A673 (cell line): ENCODE measurements at regions not wholly inside any gene's neighbourhood (a gene's known extent, or its start where the extent isn't known, plus 50 kb on each side); places are given as distances from the start of the nearest gene placed in this dataset.

Experiments used
- BruUV-seq: library from RNA; stranded (reverse); fragments of 400-500 nt; replicated peaks from 2 replicates; lab custom pipeline; 2021; lab: Mats Ljungman, UMichigan
- CTCF ChIA-PET: fragments of 300-600 bp; sonication (Branson Sonifier 250); formaldehyde crosslinking; loops from one replicate; lab custom pipeline; 2022; ENCODE audit warnings: antibody characterized with exemption; lab: Charles Lee
- POLR2A ChIA-PET: fragments of 300-600 bp; sonication (Branson Sonifier 250); formaldehyde crosslinking; loops from one replicate; lab custom pipeline; 2022; ENCODE audit warnings: antibody characterized with exemption; ENCODE audit not compliant: low non-redundant PET; lab: Charles Lee
- DNase-seq: peaks from one replicate; pipeline ENCODE4 v3.0.0-alpha.2; 2015; ENCODE audit warnings: low spot score
- H3K27ac ChIP-seq: fragments of 200-600 bp; sonication (generic); 2 replicates; pipeline ENCODE4 v1.5.1; 2016; ENCODE audit warnings: mixed run types, low read depth, mild to moderate bottlenecking, mixed read lengths, antibody characterized with exemption, low read length; ENCODE audit not compliant: poor library complexity, severe bottlenecking
- H3K27me3 ChIP-seq: fragments of 200-600 bp; sonication (generic); replicated peaks from 2 replicates; pipeline ENCODE4 v1.6.1; 2017; ENCODE audit warnings: mixed run types, low read depth, mild to moderate bottlenecking, mixed read lengths, antibody characterized with exemption, low read length; ENCODE audit not compliant: insufficient read depth, poor library complexity
- H3K36me3 ChIP-seq: fragments of 200-600 bp; sonication (generic); 2 replicates; pipeline ENCODE4 v1.6.1; 2016; ENCODE audit warnings: mixed run types, mild to moderate bottlenecking, mixed read lengths, antibody characterized with exemption, low read length; ENCODE audit not compliant: insufficient read depth, poor library complexity, severe bottlenecking
- H3K4me1 ChIP-seq: fragments of 200-600 bp; sonication (generic); 2 replicates; pipeline ENCODE4 v1.6.1; 2017; ENCODE audit warnings: mixed run types, mild to moderate bottlenecking, mixed read lengths, antibody characterized with exemption, low read length; ENCODE audit not compliant: insufficient read depth, poor library complexity, severe bottlenecking
- H3K4me3 ChIP-seq: fragments of 200-600 bp; sonication (generic); 2 replicates; pipeline ENCODE4 v1.5.1; 2016; ENCODE audit warnings: low read depth, mixed run types, mild to moderate bottlenecking, mixed read lengths, low read length; ENCODE audit not compliant: poor library complexity, severe bottlenecking
- H3K9me3 ChIP-seq: fragments of 200-600 bp; sonication (generic); 2 replicates; pipeline ENCODE4 v1.6.1; 2016; ENCODE audit warnings: mixed run types, low read depth, mild to moderate bottlenecking, mixed read lengths, antibody characterized with exemption, low read length; ENCODE audit not compliant: poor library complexity, severe bottlenecking
- CTCF ChIP-seq: fragments of 300-800, 200-600 bp; sonication (generic); conservative IDR thresholded peaks from 2 replicates; pipeline ENCODE4 v1.5.1; 2017; ENCODE audit warnings: low read depth, mild to moderate bottlenecking, antibody characterized with exemption, low read length, moderate library complexity, mixed read lengths
- EZH2 ChIP-seq: fragments of 200-600 bp; sonication (generic); IDR thresholded peaks from 2 replicates; pipeline ENCODE4 v1.6.1; 2017; ENCODE audit warnings: borderline replicate concordance, low read depth, mild to moderate bottlenecking, mixed read lengths, antibody characterized with exemption, low read length; ENCODE audit not compliant: poor library complexity, severe bottlenecking
- intact Hi-C: fragments of 100-400 bp; cut with micrococcal nuclease; formaldehyde crosslinking; loops from one replicate; pipeline ENCODE4 v1.10.0; 2022; ENCODE audit not compliant: unreplicated experiment

DNA sequence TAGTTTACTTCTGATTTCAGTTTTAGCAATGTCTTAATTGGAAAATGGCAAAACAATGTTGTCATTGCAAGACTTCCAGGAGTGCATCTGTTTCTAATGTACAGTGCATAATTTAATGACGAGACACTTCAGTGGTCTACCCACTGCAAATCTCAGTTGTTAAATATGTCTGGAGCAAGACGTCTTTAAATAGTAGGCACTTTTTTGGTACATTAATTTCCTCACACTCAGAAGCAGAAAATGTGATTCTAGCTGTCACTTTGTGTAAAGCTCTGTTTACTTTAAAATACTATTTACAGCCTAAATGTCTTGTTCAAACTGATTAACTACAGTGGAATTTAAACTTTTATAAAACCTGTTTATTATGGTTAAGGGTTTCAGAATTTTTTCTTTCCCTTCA is 815.5 kb downstream of the TLE1 start:
- Histone ChIP-seq H3K27ac (no peak overlapping the region), H3K4me1 (no peaks in the 10 kb centered on the region), H3K9me3 (no peaks in the 10 kb centered on the region), H3K4me3 (no peak overlapping the region), H3K36me3 (no peaks in the 10 kb centered on the region), H3K27me3 (no peaks in the 10 kb centered on the region)
- no TSS peak for BruUV-seq
- TF ChIP-seq EZH2 (no peak), CTCF (no peak)
- intact Hi-C loops, result no loop called here
- CTCF ChIA-PET, result no interaction called here
- peak; percentile 11 for DNase-seq
- POLR2A ChIA-PET, result no interaction called here

DNA sequence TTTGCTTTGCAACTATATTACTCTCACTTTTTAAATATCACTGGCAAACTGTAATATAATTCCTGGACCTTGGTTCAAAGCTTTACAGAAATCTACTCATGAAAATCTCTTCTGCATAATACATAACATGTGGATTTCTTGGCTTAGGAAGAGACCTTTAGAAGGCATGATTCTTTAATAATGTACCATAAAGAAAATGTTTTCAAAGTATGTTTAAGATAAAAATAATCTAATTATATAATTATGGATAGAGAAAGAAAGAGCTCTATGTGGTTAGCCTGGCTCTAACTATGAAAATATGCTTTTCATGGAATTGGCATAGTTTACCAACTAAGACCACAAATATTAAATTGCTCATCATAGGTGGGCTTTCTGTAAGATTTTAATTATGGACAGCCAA is 817.8 kb downstream of the TLE1 start:
- no peak overlapping the region for H3K4me3 ChIP-seq
- H3K4me1 ChIP-seq, result no peaks in the 10 kb centered on the region
- no peak for DNase-seq
- TF ChIP-seq EZH2 (no peak), CTCF (no peak)
- POLR2A ChIA-PET, result no interaction called here
- no TSS peak for BruUV-seq
- H3K9me3 ChIP-seq, result no peaks in the 10 kb centered on the region
- intact Hi-C loops, result no loop called here
- H3K27me3 ChIP-seq, result no peaks in the 10 kb centered on the region
- H3K27ac ChIP-seq, result no peak overlapping the region
- CTCF ChIA-PET, result no interaction called here
- H3K36me3 ChIP-seq, result no peaks in the 10 kb centered on the region

DNA sequence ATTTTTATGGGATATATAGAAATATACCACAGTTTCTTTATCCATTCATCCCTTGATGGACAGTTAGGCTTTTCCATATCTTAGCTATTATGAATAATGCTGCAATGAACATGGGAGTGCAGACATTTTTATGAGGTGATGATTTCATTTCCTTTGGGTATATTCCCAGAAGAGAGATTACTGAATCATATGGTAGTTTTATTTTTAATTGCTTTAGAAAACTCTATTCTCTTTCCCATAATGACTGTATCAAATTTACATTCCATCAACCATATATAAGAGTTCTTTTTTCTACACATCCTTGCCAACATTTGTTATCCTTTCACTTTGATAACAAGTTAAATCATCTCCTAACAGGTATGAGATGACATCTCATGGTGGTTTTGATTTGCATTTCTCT is 821.6 kb downstream of the TLE1 start:
- Histone ChIP-seq H3K27me3 (no peaks in the 10 kb centered on the region), H3K4me1 (no peaks in the 10 kb centered on the region), H3K9me3 (no peaks in the 10 kb centered on the region), H3K36me3 (no peaks in the 10 kb centered on the region), H3K27ac (no peak overlapping the region), H3K4me3 (no peak overlapping the region)
- TF ChIP-seq EZH2, result no peak
- no peak for TF ChIP-seq CTCF
- ChIA-PET POLR2A (no interaction called here), CTCF (no interaction called here)
- peak; percentile 2 for DNase-seq
- intact Hi-C loops, result no loop called here
- BruUV-seq, result no TSS peak
